ENCODE measurements at regions not wholly inside any gene's neighbourhood (a gene's known extent, or its start where the extent isn't known, plus 50 kb on each side); places are given as distances from the start of the nearest gene placed in this dataset.
"Not testable (repeated sequence)": the region's sequence is repeated elsewhere in the genome, so short reads cannot be mapped to it uniquely, and the experiment has no call there.

DNA sequence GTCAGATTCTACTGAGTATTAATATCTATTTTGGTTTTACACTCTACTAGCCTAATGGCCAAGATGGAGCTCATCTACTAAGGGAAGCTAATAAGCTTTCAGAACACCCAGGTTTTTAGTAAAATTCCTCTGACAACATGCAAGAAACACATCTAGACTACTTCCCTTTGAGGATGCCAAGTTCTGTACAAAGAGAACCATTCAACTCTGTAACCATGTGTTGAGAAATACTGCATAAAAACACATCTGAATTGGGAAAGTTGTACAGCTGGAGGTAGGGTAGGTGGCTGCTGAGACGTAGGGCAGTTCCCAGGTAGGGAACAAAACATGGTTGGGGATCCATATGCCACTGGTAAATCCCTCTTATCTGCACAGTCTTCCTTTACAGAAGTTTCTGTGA is 66.2 kb downstream of the SC5D start:
- Mint-ChIP-seq H3K4me1 (ENCODE audit: low read depth) (peaks cover 2% of the 10 kb centered on the region), H3K9me3 (no peaks in the 10 kb centered on the region), H3K36me3 (ENCODE audit: insufficient read depth) (no peaks in the 10 kb centered on the region), H3K27me3 (ENCODE audit: low read depth) (no peaks in the 10 kb centered on the region), H3K4me3 (no peak overlapping the region)
- no peak for DNase-seq
- no peak for ATAC-seq

GRCh38 chr11:121359591-121359990 is 67.0 kb downstream of the SC5D start:
- no peaks in the 10 kb centered on the region for H3K9me3 Mint-ChIP-seq
- no peaks in the 10 kb centered on the region for H3K27me3 Mint-ChIP-seq (ENCODE audit: low read depth)
- no peak for ATAC-seq
- H3K36me3 Mint-ChIP-seq (ENCODE audit: insufficient read depth) = no peaks in the 10 kb centered on the region
- H3K4me3 Mint-ChIP-seq = no peak overlapping the region
- no peak for DNase-seq
- H3K4me1 Mint-ChIP-seq (ENCODE audit: low read depth) = peaks cover 2% of the 10 kb centered on the region

- H3K4me1 Mint-ChIP-seq (ENCODE audit: low read depth) = peaks cover 14% of the 10 kb centered on the region
- H3K36me3 Mint-ChIP-seq (ENCODE audit: insufficient read depth); ATAC-seq; H3K9me3 Mint-ChIP-seq; DNase-seq; H3K4me3 Mint-ChIP-seq; H3K27me3 Mint-ChIP-seq (ENCODE audit: low read depth): not testable (repeated sequence)
Measured at GRCh38 chr11:121362955-121363354, 70.4 kb downstream of the SC5D start.

- ATAC-seq = no peak
- no peak for DNase-seq
- Mint-ChIP-seq H3K27me3 (ENCODE audit: low read depth) (no peaks in the 10 kb centered on the region), H3K36me3 (ENCODE audit: insufficient read depth) (peaks cover 2% of the 10 kb centered on the region), H3K4me1 (ENCODE audit: low read depth) (peaks cover 32% of the 10 kb centered on the region), H3K4me3 (no peak overlapping the region), H3K9me3 (no peaks in the 10 kb centered on the region)
Measured at GRCh38 chr11:121365304-121365703, 72.7 kb downstream of the SC5D start.

DNA sequence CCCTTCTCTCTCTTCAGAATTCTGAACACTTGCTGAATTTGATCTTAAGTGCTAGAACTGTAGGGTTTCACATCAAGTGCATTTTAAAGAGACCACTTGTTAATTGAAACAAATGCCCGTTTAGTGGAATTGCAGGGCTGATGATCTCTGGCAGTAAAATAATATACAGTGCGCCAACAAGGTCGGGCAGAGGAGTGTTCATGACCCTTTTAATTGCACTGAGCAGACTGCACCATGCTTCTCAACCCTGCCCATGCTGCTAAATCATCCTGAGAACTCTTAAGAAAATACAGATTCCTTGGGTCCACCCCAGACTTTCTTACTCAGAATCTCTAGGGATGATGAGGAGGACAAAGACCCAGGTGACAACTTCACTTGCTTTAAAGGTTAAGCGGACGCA is 73.5 kb downstream of the SC5D start:
- H3K27me3 Mint-ChIP-seq (ENCODE audit: low read depth) = no peaks in the 10 kb centered on the region
- ATAC-seq (no peak), DNase-seq (no peak)
- H3K36me3 Mint-ChIP-seq (ENCODE audit: insufficient read depth) = peaks cover 2% of the 10 kb centered on the region
- H3K4me3 Mint-ChIP-seq = no peak overlapping the region
- no peaks in the 10 kb centered on the region for H3K9me3 Mint-ChIP-seq
- H3K4me1 Mint-ChIP-seq (ENCODE audit: low read depth) = peaks cover 35% of the 10 kb centered on the region

- Mint-ChIP-seq H3K4me1 (ENCODE audit: low read depth) (peaks cover 40% of the 10 kb centered on the region), H3K36me3 (ENCODE audit: insufficient read depth) (peaks cover 2% of the 10 kb centered on the region), H3K9me3 (no peaks in the 10 kb centered on the region), H3K27me3 (ENCODE audit: low read depth) (no peaks in the 10 kb centered on the region), H3K4me3 (peak overlapping the region; percentile 39)
- ATAC-seq (peak; percentile 90 to 92), DNase-seq (peak; percentile 18)
Measured at GRCh38 chr11:121367001-121367843, 74.7 kb downstream of the SC5D start.

DNA sequence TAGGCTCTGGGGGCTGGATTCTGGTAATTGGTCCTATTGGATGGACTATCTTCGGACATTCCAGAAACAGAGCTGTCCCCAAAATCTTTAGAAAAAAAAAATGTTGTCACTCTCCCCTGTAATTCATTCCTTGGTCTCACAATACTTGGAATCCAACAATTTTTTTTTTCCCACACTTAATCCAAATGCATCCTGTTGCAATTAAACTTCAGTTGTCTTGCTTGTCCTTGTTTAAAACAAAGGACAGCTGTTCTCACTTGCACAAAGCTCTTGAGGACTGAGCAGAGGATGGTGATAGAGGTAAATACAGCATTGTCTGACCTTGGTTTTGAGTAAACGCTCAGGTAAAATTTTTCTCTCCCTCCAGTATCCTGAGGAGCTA is 75.3 kb downstream of the SC5D start:
- Mint-ChIP-seq H3K36me3 (ENCODE audit: insufficient read depth) (peaks cover 2% of the 10 kb centered on the region), H3K4me3 (peak overlapping the region; percentile 39), H3K4me1 (ENCODE audit: low read depth) (peaks cover 44% of the 10 kb centered on the region), H3K9me3 (no peaks in the 10 kb centered on the region), H3K27me3 (ENCODE audit: low read depth) (no peaks in the 10 kb centered on the region)
- ATAC-seq (no peak), DNase-seq (no peak)

- Mint-ChIP-seq H3K36me3 (ENCODE audit: insufficient read depth) (peaks cover 2% of the 10 kb centered on the region), H3K9me3 (no peaks in the 10 kb centered on the region), H3K27me3 (ENCODE audit: low read depth) (no peaks in the 10 kb centered on the region), H3K4me3 (peak overlapping the region; percentile 24), H3K4me1 (ENCODE audit: low read depth) (peaks cover 52% of the 10 kb centered on the region)
- no peak for DNase-seq
- ATAC-seq = no peak
Measured at GRCh38 chr11:121368364-121369240, 76.0 kb downstream of the SC5D start.

DNA sequence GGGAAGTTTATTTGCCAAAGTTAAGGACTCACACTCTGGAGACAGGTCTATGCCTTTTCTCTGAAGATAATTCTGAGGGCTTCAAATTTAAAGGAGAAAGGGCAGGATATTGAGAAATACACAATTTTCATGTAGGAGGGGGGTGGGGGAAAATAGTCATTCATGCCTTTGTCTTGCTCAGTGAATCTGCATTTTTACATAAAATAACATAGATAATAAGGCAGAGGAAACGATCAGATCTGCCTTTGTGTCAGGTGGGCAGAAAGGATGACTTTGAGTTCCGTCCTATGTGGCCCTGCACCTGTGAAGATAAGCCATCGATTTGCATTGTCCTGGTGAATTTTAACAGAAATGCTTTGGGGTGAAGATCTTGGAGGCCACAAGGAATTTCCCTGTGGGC is 76.8 kb downstream of the SC5D start:
- Mint-ChIP-seq H3K36me3 (ENCODE audit: insufficient read depth) (peaks cover 2% of the 10 kb centered on the region), H3K4me3 (no peak overlapping the region), H3K4me1 (ENCODE audit: low read depth) (peaks cover 60% of the 10 kb centered on the region), H3K27me3 (ENCODE audit: low read depth) (no peaks in the 10 kb centered on the region), H3K9me3 (no peaks in the 10 kb centered on the region)
- DNase-seq (no peak), ATAC-seq (no peak)

- Mint-ChIP-seq H3K27me3 (ENCODE audit: low read depth) (no peaks in the 10 kb centered on the region), H3K4me1 (ENCODE audit: low read depth) (peaks cover 71% of the 10 kb centered on the region), H3K36me3 (ENCODE audit: insufficient read depth) (no peaks in the 10 kb centered on the region), H3K9me3 (no peaks in the 10 kb centered on the region), H3K4me3 (no peak overlapping the region)
- ATAC-seq (no peak), DNase-seq (no peak)
Measured at GRCh38 chr11:121372028-121372427, 79.5 kb downstream of the SC5D start.

- H3K9me3 Mint-ChIP-seq = no peaks in the 10 kb centered on the region
- peak in 1 of 2 donors; percentile 18 for ATAC-seq
- H3K36me3 Mint-ChIP-seq (ENCODE audit: insufficient read depth) = no peaks in the 10 kb centered on the region
- H3K4me3 Mint-ChIP-seq = no peak overlapping the region
- no peaks in the 10 kb centered on the region for H3K27me3 Mint-ChIP-seq (ENCODE audit: low read depth)
- no peak for DNase-seq
- peaks cover 67% of the 10 kb centered on the region for H3K4me1 Mint-ChIP-seq (ENCODE audit: low read depth)
Measured at GRCh38 chr11:121372671-121373429, 79.3 kb upstream of the SORL1 start.

GRCh38 chr11:121374286-121374985 is 77.7 kb upstream of the SORL1 start:
- Mint-ChIP-seq H3K4me1 (ENCODE audit: low read depth) (peaks cover 67% of the 10 kb centered on the region), H3K27me3 (ENCODE audit: low read depth) (no peaks in the 10 kb centered on the region), H3K4me3 (no peak overlapping the region), H3K9me3 (no peaks in the 10 kb centered on the region), H3K36me3 (ENCODE audit: insufficient read depth) (no peaks in the 10 kb centered on the region)
- ATAC-seq (no peak), DNase-seq (no peak)

DNA sequence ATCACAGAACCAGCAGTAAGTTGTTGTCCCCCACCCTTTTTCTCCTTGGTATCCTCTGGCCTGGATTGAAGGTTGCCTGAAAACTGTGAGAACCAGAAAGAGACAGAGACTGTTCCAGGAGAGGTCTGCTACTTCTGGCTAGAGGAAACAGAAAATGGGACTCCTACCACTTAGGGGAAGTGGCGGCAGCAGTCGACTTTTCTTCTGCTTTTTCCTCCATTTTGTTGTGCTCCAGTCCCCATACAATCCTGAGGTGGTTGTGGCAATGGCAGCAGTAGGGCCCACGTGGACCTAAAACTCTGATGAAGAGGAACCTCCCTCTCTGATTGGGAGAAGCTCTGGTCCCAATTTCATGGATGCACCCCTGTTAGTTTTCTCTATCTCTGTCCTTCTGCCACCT is 76.0 kb upstream of the SORL1 start:
- Mint-ChIP-seq H3K4me1 (ENCODE audit: low read depth) (peaks cover 73% of the 10 kb centered on the region), H3K4me3 (no peak overlapping the region), H3K36me3 (ENCODE audit: insufficient read depth) (no peaks in the 10 kb centered on the region), H3K27me3 (ENCODE audit: low read depth) (no peaks in the 10 kb centered on the region), H3K9me3 (no peaks in the 10 kb centered on the region)
- DNase-seq (no peak), ATAC-seq (no peak)

Measured in activated T-cell treated with anti-CD3 and anti-CD28 coated beads, Interleukin-2, amount 50 U/mL, for 4 hours (primary cell).